HCT116 (cell line): ENCODE measurements at regions not wholly inside any gene's neighbourhood (a gene's known extent, or its start where the extent isn't known, plus 50 kb on each side); places are given as distances from the start of the nearest gene placed in this dataset.

Experiments used
- ATAC-seq: fragments of 200-7000 bp; cut with Tn5 transposase; 2 replicates; pipeline ENCODE4 v1.9.1; 2020; ENCODE audit warnings: mild to moderate bottlenecking, moderate library complexity
- BruUV-seq: library from RNA; stranded (reverse); fragments of 400-500 nt; replicated peaks from 2 replicates; lab custom pipeline; 2021; lab: Mats Ljungman, UMichigan
- CTCF ChIA-PET: fragments of 300-600 bp; sonication (Branson Sonifier 250); formaldehyde crosslinking; loops from one replicate; lab custom pipeline; 2021; ENCODE audit warnings: antibody characterized with exemption; lab: Charles Lee
- POLR2A ChIA-PET: fragments of 300-600, 350-600 bp; sonication (Branson Sonifier 250); formaldehyde crosslinking; loops from one replicate; lab custom pipeline; 2021; ENCODE audit warnings: antibody characterized with exemption; lab: Charles Lee
- RAD21 ChIA-PET, 2 experiments: fragments of 300-600 bp; sonication (Branson Sonifier 250); formaldehyde crosslinking; loops; one replicate each; lab custom pipeline; 2023; ENCODE audit warnings: low total read pairs in 2 of 2; ENCODE audit not compliant: uncharacterized antibody in 2 of 2, unreplicated experiment in 2 of 2, low non-redundant PET in 1 of 2; lab: Charles Lee
- DNase-seq: peaks from one replicate; pipeline ENCODE4 v3.0.0-alpha.2; 2010; ENCODE audit warnings: low read depth, low spot score
- H2AFZ ChIP-seq: fragments of 200-600 bp; shearing (Covaris generic), sonication (generic); 2 replicates; pipeline ENCODE4 v1.6.1; 2017; ENCODE audit warnings: low read depth, mixed run types, mixed read lengths, antibody characterized with exemption, low read length; ENCODE audit not compliant: poor library complexity, severe bottlenecking
- H3K27ac ChIP-seq: 2 replicates; pipeline ENCODE4 v1.5.1; 2012; ENCODE audit warnings: low read depth, low read length
- H3K27me3 ChIP-seq: fragments of 200-600 bp; sonication (generic); 2 replicates; pipeline ENCODE4 v1.6.1; 2016; ENCODE audit warnings: mixed run types, low read length, mixed read lengths; ENCODE audit not compliant: insufficient read depth
- H3K36me3 ChIP-seq, 2 experiments: fragments of 200-500 bp in 1 of 2; fragments of 200-600 bp in 1 of 2; sonication (Bioruptor generic) in 1 of 2; sonication (generic) in 1 of 2; 2 replicates each; pipeline versions ENCODE4 v1.5.1 to v1.6.1; 2014 to 2016; ENCODE audit warnings: low read length in 2 of 2, inconsistent platforms in 1 of 2, mixed read lengths in 1 of 2, mixed run types in 1 of 2; ENCODE audit not compliant: insufficient read depth in 2 of 2, control insufficient read depth in 1 of 2
- H3K4me1 ChIP-seq, 2 experiments: fragments of 200-600 bp in 1 of 2; sonication (generic) in 1 of 2; 2 replicates each; pipeline versions ENCODE4 v1.5.1 to v1.6.1; 2012 to 2017; ENCODE audit warnings: low read length in 2 of 2, inconsistent platforms in 1 of 2, mild to moderate bottlenecking in 1 of 2, mixed read lengths in 1 of 2, mixed run types in 1 of 2, moderate library complexity in 1 of 2; ENCODE audit not compliant: insufficient read depth in 2 of 2, control insufficient read depth in 1 of 2
- H3K4me2 ChIP-seq: fragments of 200-600 bp; sonication (generic); 2 replicates; pipeline ENCODE4 v1.6.1; 2017; ENCODE audit warnings: mixed run types, low read length, mixed read lengths
- H3K4me3 ChIP-seq, 2 experiments: fragments of 200-600 bp in 1 of 2; sonication (generic) in 1 of 2; replicated peaks in 1 of 2; 2 replicates each; pipeline ENCODE4 v1.5.1; 2011 to 2016; ENCODE audit warnings: low read length in 2 of 2, control low read depth in 1 of 2, low read depth in 1 of 2, mild to moderate bottlenecking in 1 of 2, mixed read lengths in 1 of 2, mixed run types in 1 of 2
- H3K79me2 ChIP-seq: fragments of 200-600 bp; sonication (generic); 2 replicates; pipeline ENCODE4 v1.6.1; 2017; ENCODE audit warnings: mild to moderate bottlenecking, mixed run types, low read length, moderate library complexity, mixed read lengths; ENCODE audit not compliant: insufficient read depth
- H3K9ac ChIP-seq: fragments of 200-600 bp; sonication (generic); 2 replicates; pipeline ENCODE4 v1.6.1; 2016; ENCODE audit warnings: low read length, mixed read lengths
- H3K9me2 ChIP-seq: fragments of 200-600 bp; sonication (generic), shearing (Covaris generic); 2 replicates; pipeline ENCODE4 v1.6.1; 2017; ENCODE audit warnings: mixed run types, mild to moderate bottlenecking, moderate library complexity; ENCODE audit not compliant: insufficient read depth
- H3K9me3 ChIP-seq, 2 experiments: fragments of 200-500 bp in 1 of 2; fragments of 200-600 bp in 1 of 2; sonication (Bioruptor generic) in 1 of 2; sonication (generic) in 1 of 2; 2 replicates each; pipeline ENCODE4 v1.6.1; 2014 to 2017; ENCODE audit warnings: low read length in 2 of 2, mixed read lengths in 2 of 2, inconsistent platforms in 1 of 2, low read depth in 1 of 2, mild to moderate bottlenecking in 1 of 2, mixed run types in 1 of 2, moderate library complexity in 1 of 2; ENCODE audit not compliant: control insufficient read depth in 1 of 2, insufficient read depth in 1 of 2
- H4K20me1 ChIP-seq: fragments of 200-600 bp; sonication (generic), shearing (Covaris generic); 2 replicates; pipeline ENCODE4 v1.6.1; 2017; ENCODE audit warnings: mixed run types, mild to moderate bottlenecking, moderate library complexity; ENCODE audit not compliant: insufficient read depth
- ATF3 ChIP-seq: IDR thresholded peaks from 2 replicates; pipeline ENCODE4 v1.6.1; 2012
- CBX3 ChIP-seq: IDR thresholded peaks from 2 replicates; pipeline ENCODE4 v1.6.1; 2012; ENCODE audit warnings: low read depth
- CEBPB ChIP-seq: IDR thresholded peaks from 2 replicates; pipeline ENCODE4 v1.6.1; 2012; ENCODE audit warnings: low read depth
- EGR1 ChIP-seq: IDR thresholded peaks from 2 replicates; pipeline ENCODE4 v1.6.1; 2012; ENCODE audit warnings: low read depth
- EZH2phosphoT487 ChIP-seq: fragments of 200-600 bp; IDR thresholded peaks from 2 replicates; pipeline ENCODE4 v1.6.1; 2018; ENCODE audit warnings: antibody characterized with exemption, borderline replicate concordance
- FOSL1 ChIP-seq: IDR thresholded peaks from 2 replicates; pipeline ENCODE4 v1.6.1; 2012; ENCODE audit warnings: low read depth
- JUND ChIP-seq: IDR thresholded peaks from 2 replicates; pipeline ENCODE4 v1.6.1; 2012
- POLR2A ChIP-seq: IDR thresholded peaks from 2 replicates; pipeline ENCODE4 v1.7.0; 2011; ENCODE audit warnings: borderline replicate concordance; ENCODE audit not compliant: insufficient read depth, insufficient read length; ENCODE audit errors: extremely low read depth
- POLR2AphosphoS5 ChIP-seq: IDR thresholded peaks from 2 replicates; pipeline ENCODE4 v1.6.1; 2011; ENCODE audit warnings: mild to moderate bottlenecking, low read depth, low read length, moderate library complexity
- RAD21 ChIP-seq: IDR thresholded peaks from 2 replicates; pipeline ENCODE4 v1.6.1; 2012; ENCODE audit warnings: low read depth, mild to moderate bottlenecking
- REST ChIP-seq: IDR thresholded peaks from 2 replicates; pipeline ENCODE4 v1.6.1; 2012; ENCODE audit warnings: low read depth
- SIN3A ChIP-seq: IDR thresholded peaks from 2 replicates; pipeline ENCODE4 v1.6.1; 2012; ENCODE audit warnings: low read depth
- SRF ChIP-seq: IDR thresholded peaks from 2 replicates; pipeline ENCODE4 v1.6.1; 2012; ENCODE audit warnings: low read depth
- TCF7L2 ChIP-seq: IDR thresholded peaks from 2 replicates; pipeline ENCODE4 v1.7.0; 2011; ENCODE audit warnings: borderline replicate concordance, inconsistent platforms; ENCODE audit not compliant: insufficient read depth, insufficient read length; ENCODE audit errors: extremely low read depth
- YY1 ChIP-seq: IDR thresholded peaks from 2 replicates; pipeline ENCODE4 v1.6.1; 2011; ENCODE audit warnings: low read length, low read depth, moderate library complexity, mild to moderate bottlenecking; ENCODE audit not compliant: insufficient replicate concordance; ENCODE audit errors: extremely low read depth
- ZBTB33 ChIP-seq: IDR thresholded peaks from 2 replicates; pipeline ENCODE4 v1.6.1; 2011; ENCODE audit warnings: mild to moderate bottlenecking, low read length, moderate library complexity; ENCODE audit not compliant: insufficient replicate concordance; ENCODE audit errors: extremely low read depth
- ZFX ChIP-seq: fragments of 450-650 bp; IDR thresholded peaks from 2 replicates; pipeline ENCODE4 v1.6.1; 2017
- ZNF274 ChIP-seq: fragments of 200-500 bp; sonication (Bioruptor generic); IDR thresholded peaks from 2 replicates; pipeline ENCODE4 v1.6.1; 2014; ENCODE audit warnings: mild to moderate bottlenecking, low read depth, low read length, inconsistent platforms
- intact Hi-C: fragments of 100-400 bp; cut with micrococcal nuclease; formaldehyde crosslinking; loops from 2 replicates; pipeline ENCODE4 v1.10.0; 2022
- TF ChIP-seq, protein P1 (sequence below), 3 experiments: fragments of 200-600 bp in 1 of 3; sonication (generic) in 1 of 3; IDR thresholded peaks in 2 of 3; conservative IDR thresholded peaks in 1 of 3; 2 replicates each; pipeline ENCODE4 v1.5.1; 2012 to 2017; ENCODE audit warnings: low read depth in 2 of 3, low read length in 2 of 3, antibody characterized with exemption in 1 of 3, borderline replicate concordance in 1 of 3, control low read depth in 1 of 3, mild to moderate bottlenecking in 1 of 3, mixed read lengths in 1 of 3, mixed run types in 1 of 3, moderate library complexity in 1 of 3; ENCODE audit not compliant: insufficient read depth in 1 of 3
- TF ChIP-seq, protein P2 (sequence below): IDR thresholded peaks from 2 replicates; pipeline ENCODE4 v1.6.1; 2012

DNA sequence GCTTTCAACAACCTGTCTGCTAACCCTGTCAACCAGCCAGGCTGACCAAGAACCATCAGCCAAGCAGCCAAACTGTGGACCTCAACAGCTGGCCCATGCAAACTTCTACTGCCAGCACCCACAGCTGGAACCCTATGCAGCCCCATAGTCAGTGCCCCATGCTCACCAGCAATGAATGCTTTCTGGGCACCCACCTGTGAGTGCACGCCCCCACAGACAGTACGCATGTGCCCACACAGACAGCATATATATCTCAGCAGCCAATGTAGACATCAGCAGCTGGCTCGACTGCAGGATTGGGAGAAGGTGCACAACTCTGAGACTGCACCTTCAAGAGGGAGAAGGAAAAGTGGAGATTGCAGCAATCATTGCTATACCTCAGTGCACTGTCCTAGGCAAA, 1534.6 kb downstream of the GRIK2 start:
- Histone ChIP-seq H2AFZ (no peak overlapping the region), H4K20me1 (no peaks in the 10 kb centered on the region), H3K9me2 (no peaks in the 10 kb centered on the region), H3K9ac (no peak overlapping the region), H3K4me3 (no peak overlapping the region), H3K27ac (no peak overlapping the region), H3K36me3 (no peaks in the 10 kb centered on the region), H3K79me2 (no peaks in the 10 kb centered on the region), H3K9me3 (no peaks in the 10 kb centered on the region), H3K4me2 (no peak overlapping the region), H3K27me3 (no peaks in the 10 kb centered on the region), H3K4me1 (no peaks in the 10 kb centered on the region)
- no TSS peak for BruUV-seq
- intact Hi-C loops = no loop called here
- ChIA-PET CTCF (no interaction called here), RAD21 (no interaction called here), POLR2A (no interaction called here)
- TF ChIP-seq, protein P1, sequence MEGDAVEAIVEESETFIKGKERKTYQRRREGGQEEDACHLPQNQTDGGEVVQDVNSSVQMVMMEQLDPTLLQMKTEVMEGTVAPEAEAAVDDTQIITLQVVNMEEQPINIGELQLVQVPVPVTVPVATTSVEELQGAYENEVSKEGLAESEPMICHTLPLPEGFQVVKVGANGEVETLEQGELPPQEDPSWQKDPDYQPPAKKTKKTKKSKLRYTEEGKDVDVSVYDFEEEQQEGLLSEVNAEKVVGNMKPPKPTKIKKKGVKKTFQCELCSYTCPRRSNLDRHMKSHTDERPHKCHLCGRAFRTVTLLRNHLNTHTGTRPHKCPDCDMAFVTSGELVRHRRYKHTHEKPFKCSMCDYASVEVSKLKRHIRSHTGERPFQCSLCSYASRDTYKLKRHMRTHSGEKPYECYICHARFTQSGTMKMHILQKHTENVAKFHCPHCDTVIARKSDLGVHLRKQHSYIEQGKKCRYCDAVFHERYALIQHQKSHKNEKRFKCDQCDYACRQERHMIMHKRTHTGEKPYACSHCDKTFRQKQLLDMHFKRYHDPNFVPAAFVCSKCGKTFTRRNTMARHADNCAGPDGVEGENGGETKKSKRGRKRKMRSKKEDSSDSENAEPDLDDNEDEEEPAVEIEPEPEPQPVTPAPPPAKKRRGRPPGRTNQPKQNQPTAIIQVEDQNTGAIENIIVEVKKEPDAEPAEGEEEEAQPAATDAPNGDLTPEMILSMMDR (IDR thresholded peaks at IDR 0.05 in 2 of 3, conservative IDR thresholded peaks at IDR 0.05 in 1 of 3; ENCODE audit: borderline replicate concordance in 1 of 3, insufficient read depth in 1 of 3, low read depth in 2 of 3, low read length in 2 of 3) = no peak
- no peak for TF ChIP-seq RAD21
- no peak for TF ChIP-seq POLR2AphosphoS5
- no peak for TF ChIP-seq YY1
- TF ChIP-seq EGR1 = no peak
- TF ChIP-seq CEBPB = no peak
- TF ChIP-seq ATF3 = no peak
- no peak for TF ChIP-seq SRF
- TF ChIP-seq POLR2A = no peak
- TF ChIP-seq ZFX = no peak
- TF ChIP-seq REST = no peak
- TF ChIP-seq EZH2phosphoT487 = no peak
- TF ChIP-seq SIN3A = no peak
- TF ChIP-seq TCF7L2 = no peak
- no peak for TF ChIP-seq FOSL1
- TF ChIP-seq ZBTB33 = no peak
- no peak for TF ChIP-seq ZNF274
- TF ChIP-seq CBX3 = no peak
- TF ChIP-seq JUND = no peak
- TF ChIP-seq, protein P2, sequence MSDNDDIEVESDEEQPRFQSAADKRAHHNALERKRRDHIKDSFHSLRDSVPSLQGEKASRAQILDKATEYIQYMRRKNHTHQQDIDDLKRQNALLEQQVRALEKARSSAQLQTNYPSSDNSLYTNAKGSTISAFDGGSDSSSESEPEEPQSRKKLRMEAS = no peak
- no peak for DNase-seq
- ATAC-seq = no peak
